ENCODE measurements at regions not wholly inside any gene's neighbourhood (a gene's known extent, or its start where the extent isn't known, plus 50 kb on each side); places are given as distances from the start of the nearest gene placed in this dataset.

DNA sequence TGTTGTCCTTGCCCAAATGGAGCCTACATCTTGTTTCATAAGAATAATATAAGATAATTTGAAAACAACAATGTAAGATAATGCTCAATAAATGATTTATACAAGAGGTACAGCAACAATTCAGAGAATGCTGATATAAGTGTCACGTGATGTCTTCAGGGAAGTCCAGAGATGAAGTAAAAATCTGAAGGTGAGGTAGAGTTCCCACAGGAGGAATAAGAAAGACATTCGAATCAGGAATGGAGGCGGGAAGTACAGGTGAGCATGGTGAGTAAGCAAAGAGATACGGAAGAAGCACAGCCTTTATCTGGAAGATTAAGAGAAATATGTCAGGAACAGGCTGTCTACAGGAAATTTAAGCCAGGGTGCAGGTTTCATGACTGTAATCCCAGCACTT, 165.9 kb upstream of the MARCKS start:
- TF ChIP-seq, protein P1, sequence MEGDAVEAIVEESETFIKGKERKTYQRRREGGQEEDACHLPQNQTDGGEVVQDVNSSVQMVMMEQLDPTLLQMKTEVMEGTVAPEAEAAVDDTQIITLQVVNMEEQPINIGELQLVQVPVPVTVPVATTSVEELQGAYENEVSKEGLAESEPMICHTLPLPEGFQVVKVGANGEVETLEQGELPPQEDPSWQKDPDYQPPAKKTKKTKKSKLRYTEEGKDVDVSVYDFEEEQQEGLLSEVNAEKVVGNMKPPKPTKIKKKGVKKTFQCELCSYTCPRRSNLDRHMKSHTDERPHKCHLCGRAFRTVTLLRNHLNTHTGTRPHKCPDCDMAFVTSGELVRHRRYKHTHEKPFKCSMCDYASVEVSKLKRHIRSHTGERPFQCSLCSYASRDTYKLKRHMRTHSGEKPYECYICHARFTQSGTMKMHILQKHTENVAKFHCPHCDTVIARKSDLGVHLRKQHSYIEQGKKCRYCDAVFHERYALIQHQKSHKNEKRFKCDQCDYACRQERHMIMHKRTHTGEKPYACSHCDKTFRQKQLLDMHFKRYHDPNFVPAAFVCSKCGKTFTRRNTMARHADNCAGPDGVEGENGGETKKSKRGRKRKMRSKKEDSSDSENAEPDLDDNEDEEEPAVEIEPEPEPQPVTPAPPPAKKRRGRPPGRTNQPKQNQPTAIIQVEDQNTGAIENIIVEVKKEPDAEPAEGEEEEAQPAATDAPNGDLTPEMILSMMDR (IDR thresholded peaks at IDR 0.05; ENCODE audit: low read depth, low read length): no peak
- H3K4me3 ChIP-seq (ENCODE audit: low read depth, low read length): no peak overlapping the region

DNA sequence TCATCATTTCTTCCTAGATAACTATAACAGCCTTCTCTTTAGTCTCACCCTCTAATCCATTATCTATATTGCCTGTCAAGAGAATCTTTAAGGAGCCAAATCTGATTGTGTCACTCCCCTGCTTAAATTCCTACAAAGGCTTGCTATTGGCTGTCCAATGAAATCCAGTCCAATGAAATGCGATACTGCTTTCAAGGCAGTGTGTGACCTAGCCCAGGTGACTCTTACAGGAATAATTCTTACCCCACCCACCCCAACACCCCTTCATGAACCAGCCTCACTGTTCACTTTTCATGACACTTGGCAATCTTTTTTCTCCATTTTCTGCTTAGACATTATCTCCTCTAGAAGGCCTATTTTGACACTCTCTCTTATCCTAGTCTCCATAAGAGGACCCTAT, 163.3 kb upstream of the MARCKS start:
- TF ChIP-seq, protein P1 (IDR thresholded peaks at IDR 0.05; ENCODE audit: low read depth, low read length): no peak
- H3K4me3 ChIP-seq (ENCODE audit: low read depth, low read length): no peak overlapping the region

GRCh38 chr6:113694278-113695077, 162.7 kb upstream of the MARCKS start:
- TF ChIP-seq, protein P1 (IDR thresholded peaks at IDR 0.05; ENCODE audit: low read depth, low read length): no peak
- H3K4me3 ChIP-seq (ENCODE audit: low read depth, low read length): no peak overlapping the region

DNA sequence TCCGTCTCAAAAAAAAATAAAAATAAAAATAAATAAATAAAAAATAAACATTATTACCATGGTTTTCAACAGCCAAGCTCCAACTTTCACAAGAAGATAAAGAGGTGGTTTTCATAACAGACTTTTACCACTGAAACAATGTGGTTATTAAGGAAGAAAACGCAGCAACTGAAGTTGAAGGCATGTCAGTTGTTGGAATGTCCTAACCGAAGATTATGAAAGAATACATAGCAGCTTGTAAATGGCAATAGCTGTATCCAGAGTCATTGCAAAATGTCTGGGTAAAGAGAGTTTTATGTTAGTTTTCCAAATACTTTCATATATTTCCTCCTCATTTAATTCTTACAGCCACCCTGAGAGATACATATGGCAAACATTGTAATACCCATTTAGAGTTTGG, 161.6 kb upstream of the MARCKS start:
- TF ChIP-seq, protein P1 (IDR thresholded peaks at IDR 0.05; ENCODE audit: low read depth, low read length): no peak
- no peak overlapping the region for H3K4me3 ChIP-seq (ENCODE audit: low read depth, low read length)

GRCh38 chr6:113696960-113697359, 160.2 kb upstream of the MARCKS start:
- H3K4me3 ChIP-seq (ENCODE audit: low read depth, low read length): no peak overlapping the region
- TF ChIP-seq, protein P1 (IDR thresholded peaks at IDR 0.05; ENCODE audit: low read depth, low read length): no peak

DNA sequence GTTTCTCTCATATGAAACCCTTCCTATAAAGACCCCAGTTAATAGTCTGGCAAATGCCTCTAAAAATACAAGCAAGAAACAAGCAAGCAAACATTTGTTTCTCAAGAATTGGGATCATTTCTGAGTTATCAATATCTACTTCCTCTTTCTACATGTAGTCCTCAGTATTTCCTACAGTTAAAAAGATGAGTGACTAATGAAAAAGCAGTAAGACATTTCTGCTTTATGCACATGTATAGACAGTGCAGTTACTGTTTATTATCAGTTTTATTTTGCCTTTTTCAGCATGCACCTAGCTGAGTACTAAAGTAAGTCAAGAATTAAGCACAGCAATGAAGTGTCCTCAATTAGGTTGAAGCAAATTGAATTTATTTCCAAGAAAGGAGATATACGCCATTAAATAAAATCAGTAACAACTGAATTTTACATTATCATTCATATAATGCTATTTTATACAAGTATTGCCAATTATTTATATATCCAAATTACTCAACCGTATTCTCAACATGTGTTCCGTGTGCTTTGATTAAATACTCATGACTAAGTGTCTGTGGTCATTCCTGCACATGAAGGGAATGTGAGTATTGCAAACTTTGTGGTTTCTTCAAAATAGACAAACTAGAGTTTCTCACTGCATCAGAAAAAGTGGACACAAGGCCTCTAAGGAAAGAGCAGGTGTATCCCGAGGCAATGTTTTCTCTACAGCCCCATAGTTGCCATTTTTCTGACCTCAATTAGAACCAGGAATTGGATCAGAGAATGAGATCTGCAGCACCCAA, 159.3 kb upstream of the MARCKS start:
- no peak overlapping the region for H3K4me3 ChIP-seq (ENCODE audit: low read depth, low read length)
- TF ChIP-seq, protein P1 (IDR thresholded peaks at IDR 0.05; ENCODE audit: low read depth, low read length): no peak

GRCh38 chr6:113699239-113699638, 157.9 kb upstream of the MARCKS start:
- TF ChIP-seq, protein P1 (IDR thresholded peaks at IDR 0.05; ENCODE audit: low read depth, low read length): no peak
- H3K4me3 ChIP-seq (ENCODE audit: low read depth, low read length): no peak overlapping the region
